GM12878 (cell line): ENCODE measurements at regions not wholly inside any gene's neighbourhood (a gene's known extent, or its start where the extent isn't known, plus 50 kb on each side); places are given as distances from the start of the nearest gene placed in this dataset.

Experiments
- BACH1 ChIP-seq: fragments of 450-650 bp; IDR thresholded peaks from 2 replicates; pipeline ENCODE4 v1.6.1; 2017; ENCODE audit warnings: mild to moderate bottlenecking, borderline replicate concordance
- EZH2 ChIP-seq: IDR thresholded peaks from 2 replicates; pipeline ENCODE4 v1.6.1; 2012; ENCODE audit warnings: low read depth, mild to moderate bottlenecking, control low read depth, inconsistent platforms, low read length, borderline replicate concordance; ENCODE audit not compliant: control insufficient read depth
- POLR2AphosphoS5 ChIP-seq: IDR thresholded peaks from 2 replicates; pipeline ENCODE4 v1.6.1; 2011; ENCODE audit warnings: mild to moderate bottlenecking, low read length, inconsistent platforms
- RFX5 ChIP-seq: IDR thresholded peaks from 2 replicates; pipeline ENCODE4 v1.6.1; 2011; ENCODE audit warnings: low read depth, low read length, improper control_type of control experiment
- ZBTB4 ChIP-seq: fragments of 450-650 bp; formaldehyde crosslinking; IDR thresholded peaks from 2 replicates; pipeline ENCODE4 v1.4.0; 2022; ENCODE audit warnings: mild to moderate bottlenecking, moderate library complexity
- ZNF274 ChIP-seq: IDR thresholded peaks from one replicate; pipeline ENCODE4 v1.8.0; 2011; ENCODE audit not compliant: insufficient read length, insufficient read depth
- ZSCAN29 ChIP-seq: fragments of 450-650 bp; IDR thresholded peaks from 2 replicates; pipeline ENCODE4 v1.6.1; 2017; ENCODE audit warnings: mild to moderate bottlenecking, moderate library complexity
- TF ChIP-seq, protein P1 (sequence below), 3 experiments: IDR thresholded peaks in 2 of 3; conservative IDR thresholded peaks in 1 of 3; 2 replicates each; pipeline ENCODE4 v1.5.1; 2011; ENCODE audit warnings: low read depth in 3 of 3, low read length in 3 of 3, mild to moderate bottlenecking in 3 of 3, control low read depth in 2 of 3, moderate library complexity in 2 of 3, inconsistent platforms in 1 of 3, mixed read lengths in 1 of 3; ENCODE audit not compliant: control insufficient read depth in 2 of 3, insufficient read depth in 1 of 3; ENCODE audit errors: extremely low read depth in 1 of 3

DNA sequence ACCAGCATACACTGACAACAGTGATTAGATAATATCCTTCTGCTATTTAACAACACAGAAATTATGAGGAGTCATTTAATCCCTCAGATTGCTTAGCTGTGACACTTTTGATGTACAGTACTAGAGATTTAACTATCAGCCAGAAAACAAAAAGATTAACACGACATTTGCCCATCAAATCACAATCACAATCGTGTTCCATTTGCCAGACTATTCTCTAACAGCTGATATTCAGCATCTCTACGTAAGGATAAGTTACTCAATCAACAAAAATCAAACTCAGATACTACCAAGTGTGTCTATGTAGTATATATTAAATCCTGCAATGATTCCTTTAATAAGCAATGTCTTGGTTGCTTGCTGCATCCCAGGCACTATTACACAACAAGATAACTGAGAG is 558.7 kb upstream of the USP15 start:
- TF ChIP-seq ZSCAN29 = no peak
- no peak for TF ChIP-seq RFX5
- no peak for TF ChIP-seq BACH1
- TF ChIP-seq ZNF274 = no peak
- no peak for TF ChIP-seq POLR2AphosphoS5
- TF ChIP-seq, protein P1, sequence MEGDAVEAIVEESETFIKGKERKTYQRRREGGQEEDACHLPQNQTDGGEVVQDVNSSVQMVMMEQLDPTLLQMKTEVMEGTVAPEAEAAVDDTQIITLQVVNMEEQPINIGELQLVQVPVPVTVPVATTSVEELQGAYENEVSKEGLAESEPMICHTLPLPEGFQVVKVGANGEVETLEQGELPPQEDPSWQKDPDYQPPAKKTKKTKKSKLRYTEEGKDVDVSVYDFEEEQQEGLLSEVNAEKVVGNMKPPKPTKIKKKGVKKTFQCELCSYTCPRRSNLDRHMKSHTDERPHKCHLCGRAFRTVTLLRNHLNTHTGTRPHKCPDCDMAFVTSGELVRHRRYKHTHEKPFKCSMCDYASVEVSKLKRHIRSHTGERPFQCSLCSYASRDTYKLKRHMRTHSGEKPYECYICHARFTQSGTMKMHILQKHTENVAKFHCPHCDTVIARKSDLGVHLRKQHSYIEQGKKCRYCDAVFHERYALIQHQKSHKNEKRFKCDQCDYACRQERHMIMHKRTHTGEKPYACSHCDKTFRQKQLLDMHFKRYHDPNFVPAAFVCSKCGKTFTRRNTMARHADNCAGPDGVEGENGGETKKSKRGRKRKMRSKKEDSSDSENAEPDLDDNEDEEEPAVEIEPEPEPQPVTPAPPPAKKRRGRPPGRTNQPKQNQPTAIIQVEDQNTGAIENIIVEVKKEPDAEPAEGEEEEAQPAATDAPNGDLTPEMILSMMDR (IDR thresholded peaks at IDR 0.05 in 2 of 3, conservative IDR thresholded peaks at IDR 0.05 in 1 of 3; ENCODE audit: control insufficient read depth in 2 of 3, extremely low read depth in 1 of 3, insufficient read depth in 1 of 3, low read depth in 3 of 3, low read length in 3 of 3) = no peak
- TF ChIP-seq EZH2 = no peak
- TF ChIP-seq ZBTB4 (CRISPR knock-in tag) = no peak
